Mucosa of rectum (tissue), 2 donors: ENCODE measurements at regions not wholly inside any gene's neighbourhood (a gene's known extent, or its start where the extent isn't known, plus 50 kb on each side); places are given as distances from the start of the nearest gene placed in this dataset.
"Not testable (repeated sequence)": the region's sequence is repeated elsewhere in the genome, so short reads cannot be mapped to it uniquely, and the experiment has no call there.

Experiments
- H3K27ac ChIP-seq, 2 donors: one replicate each; pipeline ENCODE4 v1.7.0; 2013; ENCODE audit warnings: inconsistent platforms in 2 of 2, low read depth in 2 of 2, low read length in 2 of 2
- H3K27me3 ChIP-seq, 2 donors: one replicate each; pipeline ENCODE4 v1.7.0; 2013; ENCODE audit warnings: low read length in 2 of 2; ENCODE audit not compliant: control insufficient read depth in 2 of 2, insufficient read depth in 2 of 2
- H3K36me3 ChIP-seq, 2 donors: one replicate each; pipeline ENCODE4 v1.7.0; 2013; ENCODE audit warnings: low read length in 2 of 2; ENCODE audit not compliant: control insufficient read depth in 2 of 2, insufficient read depth in 2 of 2
- H3K4me1 ChIP-seq, 2 donors: one replicate each; pipeline ENCODE4 v1.7.0; 2013; ENCODE audit warnings: low read length in 2 of 2, mild to moderate bottlenecking in 1 of 2; ENCODE audit not compliant: control insufficient read depth in 2 of 2, insufficient read depth in 2 of 2
- H3K4me3 ChIP-seq, 2 donors: one replicate each; pipeline ENCODE4 v1.7.0; 2013; ENCODE audit warnings: low read length in 2 of 2
- H3K9ac ChIP-seq, 2 donors: one replicate each; pipeline ENCODE4 v1.7.0; 2013; ENCODE audit warnings: low read length in 2 of 2, low read depth in 1 of 2, mild to moderate bottlenecking in 1 of 2
- H3K9me3 ChIP-seq, 2 donors: one replicate each; pipeline ENCODE4 v1.7.0; 2013; ENCODE audit warnings: low read length in 2 of 2; ENCODE audit not compliant: control insufficient read depth in 2 of 2
- donor health status: healthy.
- donor health status: Normal muscosa, but diverticular disease.

GRCh38 chr14:85178864-85179263 is 351.1 kb upstream of the FLRT2 start:
- Histone ChIP-seq H3K27ac (no peak overlapping the region), H3K27me3 (no peaks in the 10 kb centered on the region), H3K4me1 (no peaks in the 10 kb centered on the region), H3K4me3 (no peak overlapping the region), H3K9me3 (peaks cover 0 to 6% of the 10 kb centered on the region in 2 donors), H3K9ac (no peak overlapping the region), H3K36me3 (no peaks in the 10 kb centered on the region)

- H3K9ac ChIP-seq, result no peak overlapping the region
- no peak overlapping the region for H3K4me3 ChIP-seq
- no peaks in the 10 kb centered on the region for H3K27me3 ChIP-seq
- H3K27ac ChIP-seq, result no peak overlapping the region
- peaks cover 0 to 6% of the 10 kb centered on the region in 2 donors for H3K9me3 ChIP-seq
- no peaks in the 10 kb centered on the region for H3K36me3 ChIP-seq
- no peaks in the 10 kb centered on the region for H3K4me1 ChIP-seq
Observed at GRCh38 chr14:85180876-85181275, 349.1 kb upstream of the FLRT2 start.

GRCh38 chr14:85182282-85182681 is 347.7 kb upstream of the FLRT2 start:
- H3K27me3 ChIP-seq, result no peaks in the 10 kb centered on the region
- H3K27ac ChIP-seq, result no peak overlapping the region
- no peaks in the 10 kb centered on the region for H3K36me3 ChIP-seq
- H3K9me3 ChIP-seq, result peaks cover 0 to 4% of the 10 kb centered on the region in 2 donors
- H3K9ac ChIP-seq, result no peak overlapping the region
- no peak overlapping the region for H3K4me3 ChIP-seq
- H3K4me1 ChIP-seq, result no peaks in the 10 kb centered on the region

- H3K9me3 ChIP-seq, result no peaks in the 10 kb centered on the region
- no peak overlapping the region for H3K27ac ChIP-seq
- H3K36me3 ChIP-seq, result no peaks in the 10 kb centered on the region
- no peaks in the 10 kb centered on the region for H3K27me3 ChIP-seq
- no peaks in the 10 kb centered on the region for H3K4me1 ChIP-seq
- H3K4me3 ChIP-seq, result no peak overlapping the region
- no peak overlapping the region for H3K9ac ChIP-seq
Observed at GRCh38 chr14:85186082-85186481, 343.9 kb upstream of the FLRT2 start.

- Histone ChIP-seq H3K9ac (no peak overlapping the region), H3K36me3 (no peaks in the 10 kb centered on the region), H3K27ac (no peak overlapping the region), H3K4me3 (no peak overlapping the region), H3K27me3 (no peaks in the 10 kb centered on the region), H3K9me3 (no peaks in the 10 kb centered on the region), H3K4me1 (no peaks in the 10 kb centered on the region)
Observed at GRCh38 chr14:85187521-85187920, 342.4 kb upstream of the FLRT2 start.

GRCh38 chr14:85188836-85189235 is 341.1 kb upstream of the FLRT2 start:
- Histone ChIP-seq H3K4me3 (no peak overlapping the region), H3K4me1 (no peaks in the 10 kb centered on the region), H3K9me3 (no peaks in the 10 kb centered on the region), H3K36me3 (no peaks in the 10 kb centered on the region), H3K9ac (no peak overlapping the region), H3K27me3 (no peaks in the 10 kb centered on the region), H3K27ac (no peak overlapping the region)

GRCh38 chr14:85189253-85189652 is 340.7 kb upstream of the FLRT2 start:
- H3K27me3 ChIP-seq, H3K4me3 ChIP-seq, H3K27ac ChIP-seq, H3K4me1 ChIP-seq, H3K9ac ChIP-seq, H3K36me3 ChIP-seq, H3K9me3 ChIP-seq: not testable (repeated sequence)

GRCh38 chr14:85190251-85190650 is 339.7 kb upstream of the FLRT2 start:
- Histone ChIP-seq H3K27ac (no peak overlapping the region), H3K4me1 (no peaks in the 10 kb centered on the region), H3K4me3 (no peak overlapping the region), H3K36me3 (no peaks in the 10 kb centered on the region), H3K9ac (no peak overlapping the region), H3K27me3 (no peaks in the 10 kb centered on the region), H3K9me3 (no peaks in the 10 kb centered on the region)

GRCh38 chr14:85191986-85192385 is 338.0 kb upstream of the FLRT2 start:
- no peak overlapping the region for H3K27ac ChIP-seq
- H3K9ac ChIP-seq, result no peak overlapping the region
- no peaks in the 10 kb centered on the region for H3K9me3 ChIP-seq
- H3K4me3 ChIP-seq, result no peak overlapping the region
- H3K4me1 ChIP-seq, result no peaks in the 10 kb centered on the region
- H3K27me3 ChIP-seq, result no peaks in the 10 kb centered on the region
- H3K36me3 ChIP-seq, result no peaks in the 10 kb centered on the region

- Histone ChIP-seq H3K27me3 (no peaks in the 10 kb centered on the region), H3K4me1 (no peaks in the 10 kb centered on the region), H3K27ac (no peak overlapping the region), H3K4me3 (no peak overlapping the region), H3K9me3 (no peaks in the 10 kb centered on the region), H3K36me3 (no peaks in the 10 kb centered on the region), H3K9ac (no peak overlapping the region)
Observed at GRCh38 chr14:85195872-85196477, 334.0 kb upstream of the FLRT2 start.

- Histone ChIP-seq H3K4me1 (no peaks in the 10 kb centered on the region), H3K9ac (no peak overlapping the region), H3K4me3 (no peak overlapping the region), H3K27me3 (no peaks in the 10 kb centered on the region), H3K27ac (no peak overlapping the region), H3K36me3 (no peaks in the 10 kb centered on the region), H3K9me3 (no peaks in the 10 kb centered on the region)
Observed at GRCh38 chr14:85198001-85198400, 331.9 kb upstream of the FLRT2 start.
